GM19035 (cell line): ENCODE measurements at regions not wholly inside any gene's neighbourhood (a gene's known extent, or its start where the extent isn't known, plus 50 kb on each side); places are given as distances from the start of the nearest gene placed in this dataset.
"Not testable (repeated sequence)": the region's sequence is repeated elsewhere in the genome, so short reads cannot be mapped to it uniquely, and the experiment has no call there.

Source experiments
- ATAC-seq: cut with Tn5 transposase; IDR thresholded peaks from one replicate; pipeline ENCODE4 v1.9.1; 2021; ENCODE audit not compliant: unreplicated experiment

- no peak for ATAC-seq
These were observed 203.9 kb downstream of the C9orf50 start for GRCh38 chr9:129416821-129417539.

- no peak for ATAC-seq
These were observed 204.8 kb downstream of the C9orf50 start for GRCh38 chr9:129415942-129416651.

GRCh38 chr9:129414993-129415941 is 205.6 kb downstream of the C9orf50 start:
- ATAC-seq, result no peak

GRCh38 chr9:129414377-129414992 is 206.4 kb downstream of the C9orf50 start:
- no peak for ATAC-seq

GRCh38 chr9:129413537-129414376 is 207.1 kb downstream of the C9orf50 start:
- peak; percentile 81 for ATAC-seq

- peak; percentile 3 for ATAC-seq
These were observed 207.9 kb downstream of the C9orf50 start for GRCh38 chr9:129412814-129413536.

GRCh38 chr9:129412176-129412813 is 208.6 kb downstream of the C9orf50 start:
- not testable (repeated sequence) for ATAC-seq

- ATAC-seq, result no peak
These were observed 209.3 kb downstream of the C9orf50 start for GRCh38 chr9:129411501-129412175.

GRCh38 chr9:129410226-129410625 is 210.7 kb downstream of the C9orf50 start:
- ATAC-seq, result no peak

GRCh38 chr9:129408535-129409215 is 212.2 kb downstream of the C9orf50 start:
- no peak for ATAC-seq

GRCh38 chr9:129407905-129408452 is 212.9 kb downstream of the C9orf50 start:
- no peak for ATAC-seq

GRCh38 chr9:129406278-129407225 is 214.3 kb downstream of the C9orf50 start:
- ATAC-seq, result no peak

GRCh38 chr9:129405827-129406213 is 215.1 kb downstream of the C9orf50 start:
- no peak for ATAC-seq

- no peak for ATAC-seq
These were observed 215.6 kb downstream of the C9orf50 start for GRCh38 chr9:129405089-129405826.

- no peak for ATAC-seq
These were observed 216.3 kb downstream of the C9orf50 start for GRCh38 chr9:129404621-129405020.
